Adrenal gland (tissue), 5 donors: ENCODE measurements at regions not wholly inside any gene's neighbourhood (a gene's known extent, or its start where the extent isn't known, plus 50 kb on each side); places are given as distances from the start of the nearest gene placed in this dataset.

Experiments
- POLR2A ChIP-seq, 2 donors: fragments of 450-650 bp; IDR thresholded peaks; one replicate each; pipeline ENCODE4 v1.6.1; 2017; ENCODE audit warnings: antibody characterized with exemption in 2 of 2, mild to moderate bottlenecking in 2 of 2, moderate library complexity in 1 of 2
- TF ChIP-seq, protein P1 (sequence below), 6 experiments: fragments of 450-650 bp in 4 of 6; fragments of 200-600 bp in 2 of 6; sonication (generic) in 1 of 6; IDR thresholded peaks; 1 replicate in 5 of 6; 2 replicates in 1 of 6; pipeline versions ENCODE4 v1.5.1 to v1.8.0; 2016 to 2021; ENCODE audit warnings: antibody characterized with exemption in 6 of 6, mild to moderate bottlenecking in 2 of 6, moderate library complexity in 1 of 6
- donor health status: DM: no; HTN: no; CAD: no.

DNA sequence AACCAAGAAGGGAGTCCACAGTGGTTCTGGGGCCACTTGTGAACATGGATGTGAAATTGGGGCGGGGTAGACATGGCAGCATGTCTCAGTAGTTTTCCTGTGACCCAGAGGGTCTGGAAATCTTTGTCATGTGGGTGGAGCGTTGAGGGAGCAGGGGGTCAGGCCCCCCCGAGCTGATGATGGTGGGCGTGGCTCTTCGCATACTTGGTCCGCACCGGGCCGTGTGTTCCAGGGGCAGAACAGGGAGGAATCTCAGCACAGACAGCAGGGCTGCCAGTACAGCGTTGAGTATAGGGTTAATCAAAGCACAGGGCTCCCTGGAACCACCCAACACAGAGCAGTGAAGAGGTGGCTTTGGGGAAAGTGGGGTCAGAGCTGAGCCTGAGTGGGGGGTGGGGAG lies 267.5 kb downstream of the SEC14L1 start:
- TF ChIP-seq, protein P1, sequence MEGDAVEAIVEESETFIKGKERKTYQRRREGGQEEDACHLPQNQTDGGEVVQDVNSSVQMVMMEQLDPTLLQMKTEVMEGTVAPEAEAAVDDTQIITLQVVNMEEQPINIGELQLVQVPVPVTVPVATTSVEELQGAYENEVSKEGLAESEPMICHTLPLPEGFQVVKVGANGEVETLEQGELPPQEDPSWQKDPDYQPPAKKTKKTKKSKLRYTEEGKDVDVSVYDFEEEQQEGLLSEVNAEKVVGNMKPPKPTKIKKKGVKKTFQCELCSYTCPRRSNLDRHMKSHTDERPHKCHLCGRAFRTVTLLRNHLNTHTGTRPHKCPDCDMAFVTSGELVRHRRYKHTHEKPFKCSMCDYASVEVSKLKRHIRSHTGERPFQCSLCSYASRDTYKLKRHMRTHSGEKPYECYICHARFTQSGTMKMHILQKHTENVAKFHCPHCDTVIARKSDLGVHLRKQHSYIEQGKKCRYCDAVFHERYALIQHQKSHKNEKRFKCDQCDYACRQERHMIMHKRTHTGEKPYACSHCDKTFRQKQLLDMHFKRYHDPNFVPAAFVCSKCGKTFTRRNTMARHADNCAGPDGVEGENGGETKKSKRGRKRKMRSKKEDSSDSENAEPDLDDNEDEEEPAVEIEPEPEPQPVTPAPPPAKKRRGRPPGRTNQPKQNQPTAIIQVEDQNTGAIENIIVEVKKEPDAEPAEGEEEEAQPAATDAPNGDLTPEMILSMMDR (IDR thresholded peaks at IDR 0.05) = no peak
- TF ChIP-seq POLR2A (IDR thresholded peaks at IDR 0.05) = no peak
